Astrocyte of the cerebellum (primary cell): ENCODE measurements at regions not wholly inside any gene's neighbourhood (a gene's known extent, or its start where the extent isn't known, plus 50 kb on each side); places are given as distances from the start of the nearest gene placed in this dataset.

Experiments used
- DNase-seq: peaks from one replicate; pipeline ENCODE4 v3.0.0-alpha.2; 2011; ENCODE audit warnings: low read depth
- H3K4me3 ChIP-seq: 2 replicates; pipeline ENCODE4 v1.5.1; 2011; ENCODE audit warnings: mild to moderate bottlenecking, low read depth, low read length, moderate library complexity
- CTCF ChIP-seq: IDR thresholded peaks from 2 replicates; pipeline ENCODE4 v1.5.1; 2012; ENCODE audit warnings: low read length, low read depth, moderate library complexity, mild to moderate bottlenecking; ENCODE audit errors: missing control alignments
- in situ Hi-C: cut with HindIII; loops from 2 replicates; pipeline ENCODE4 v1.10.0; 2017; ENCODE audit warnings: low sequenced_read_pairs

GRCh38 chr3:18837137-18837755, 311.1 kb upstream of the KCNH8 start:
- TF ChIP-seq CTCF = no peak
- DNase-seq = peak; percentile 23
- in situ Hi-C loops = no loop called here
- no peak overlapping the region for H3K4me3 ChIP-seq

GRCh38 chr3:18835021-18835420, 313.3 kb upstream of the KCNH8 start:
- H3K4me3 ChIP-seq = no peak overlapping the region
- no peak for DNase-seq
- in situ Hi-C loops = no loop called here
- TF ChIP-seq CTCF = no peak

- no peak overlapping the region for H3K4me3 ChIP-seq
- in situ Hi-C loops = no loop called here
- no peak for DNase-seq
- TF ChIP-seq CTCF = no peak
These were observed 318.2 kb upstream of the KCNH8 start for GRCh38 chr3:18830087-18830486.

- no peak overlapping the region for H3K4me3 ChIP-seq
- no peak for DNase-seq
- in situ Hi-C loops = no loop called here
- no peak for TF ChIP-seq CTCF
These were observed 319.7 kb upstream of the KCNH8 start for GRCh38 chr3:18828637-18829036.

- DNase-seq = no peak
These were observed 320.6 kb upstream of the KCNH8 start for GRCh38 chr3:18827664-18828063.

GRCh38 chr3:18825665-18826064, 322.6 kb upstream of the KCNH8 start:
- no peak for TF ChIP-seq CTCF
- H3K4me3 ChIP-seq = no peak overlapping the region
- in situ Hi-C loops = no loop called here
- no peak for DNase-seq

More at GRCh38 chr3:18827664-18828063, 320.6 kb upstream of the KCNH8 start:
- TF ChIP-seq CTCF = no peak
- in situ Hi-C loops = no loop called here
- no peak overlapping the region for H3K4me3 ChIP-seq
